ENCODE measurements at regions not wholly inside any gene's neighbourhood (a gene's known extent, or its start where the extent isn't known, plus 50 kb on each side); places are given as distances from the start of the nearest gene placed in this dataset.

DNA sequence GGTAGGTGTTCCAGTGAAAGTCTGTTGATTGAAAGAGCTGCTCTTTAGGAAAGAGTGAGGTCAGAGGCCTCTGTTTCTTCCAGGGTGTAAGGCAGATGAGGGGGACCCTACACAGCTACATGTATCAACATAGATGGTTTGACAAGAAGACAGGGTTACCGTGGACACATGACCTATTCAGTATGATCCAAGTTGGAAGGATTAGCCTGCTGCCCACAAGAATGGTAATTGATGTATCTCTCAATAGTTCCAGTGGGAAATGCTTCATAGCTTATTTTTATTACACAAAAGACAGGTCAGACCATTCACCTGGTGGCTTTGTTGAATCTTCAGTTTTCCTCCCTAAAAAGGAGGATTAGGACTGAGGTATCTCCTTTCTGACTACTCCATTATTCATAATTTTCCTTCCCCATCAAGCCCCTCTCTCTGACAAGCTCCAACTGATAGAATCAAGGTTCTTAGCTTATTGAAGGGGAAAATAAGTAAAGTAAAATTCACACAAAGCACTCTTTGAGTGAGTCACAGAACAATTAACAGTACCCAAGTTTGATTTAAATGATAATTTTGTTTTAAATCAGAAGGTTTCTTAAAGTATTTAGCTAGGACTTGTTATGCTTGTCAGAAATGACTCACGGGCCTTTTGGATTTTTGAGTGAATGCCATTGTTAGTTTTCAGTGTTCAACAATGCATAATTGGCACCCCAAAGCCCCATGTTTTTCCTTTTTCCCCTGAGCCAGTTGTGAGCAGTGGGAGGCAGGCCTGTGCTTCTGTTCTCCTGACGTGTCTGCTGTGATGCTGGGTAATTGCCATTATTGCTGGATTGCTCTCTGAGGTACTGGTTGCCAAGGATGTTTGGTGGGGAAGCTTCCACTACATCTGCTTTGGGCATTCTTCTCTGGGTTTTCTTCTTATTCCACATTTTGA, 373.2 kb downstream of the DDX10 start:
- TF ChIP-seq FOXJ3 (CRISPR knock-in tag; IDR thresholded peaks at IDR 0.05): no peak
- TF ChIP-seq, protein P1, sequence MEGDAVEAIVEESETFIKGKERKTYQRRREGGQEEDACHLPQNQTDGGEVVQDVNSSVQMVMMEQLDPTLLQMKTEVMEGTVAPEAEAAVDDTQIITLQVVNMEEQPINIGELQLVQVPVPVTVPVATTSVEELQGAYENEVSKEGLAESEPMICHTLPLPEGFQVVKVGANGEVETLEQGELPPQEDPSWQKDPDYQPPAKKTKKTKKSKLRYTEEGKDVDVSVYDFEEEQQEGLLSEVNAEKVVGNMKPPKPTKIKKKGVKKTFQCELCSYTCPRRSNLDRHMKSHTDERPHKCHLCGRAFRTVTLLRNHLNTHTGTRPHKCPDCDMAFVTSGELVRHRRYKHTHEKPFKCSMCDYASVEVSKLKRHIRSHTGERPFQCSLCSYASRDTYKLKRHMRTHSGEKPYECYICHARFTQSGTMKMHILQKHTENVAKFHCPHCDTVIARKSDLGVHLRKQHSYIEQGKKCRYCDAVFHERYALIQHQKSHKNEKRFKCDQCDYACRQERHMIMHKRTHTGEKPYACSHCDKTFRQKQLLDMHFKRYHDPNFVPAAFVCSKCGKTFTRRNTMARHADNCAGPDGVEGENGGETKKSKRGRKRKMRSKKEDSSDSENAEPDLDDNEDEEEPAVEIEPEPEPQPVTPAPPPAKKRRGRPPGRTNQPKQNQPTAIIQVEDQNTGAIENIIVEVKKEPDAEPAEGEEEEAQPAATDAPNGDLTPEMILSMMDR (IDR thresholded peaks at IDR 0.05): peak; percentile 21; the same call in 1 of the 2 replicates
- TF ChIP-seq YY1 (IDR thresholded peaks at IDR 0.05; ENCODE audit: low read depth): 0 out of 2 replicates have a peak, but pooled peaks have one; percentile 10
- TF ChIP-seq POLR2AphosphoS5 (IDR thresholded peaks at IDR 0.05; ENCODE audit: low read depth, low read length): no peak
- TF ChIP-seq, protein P2, sequence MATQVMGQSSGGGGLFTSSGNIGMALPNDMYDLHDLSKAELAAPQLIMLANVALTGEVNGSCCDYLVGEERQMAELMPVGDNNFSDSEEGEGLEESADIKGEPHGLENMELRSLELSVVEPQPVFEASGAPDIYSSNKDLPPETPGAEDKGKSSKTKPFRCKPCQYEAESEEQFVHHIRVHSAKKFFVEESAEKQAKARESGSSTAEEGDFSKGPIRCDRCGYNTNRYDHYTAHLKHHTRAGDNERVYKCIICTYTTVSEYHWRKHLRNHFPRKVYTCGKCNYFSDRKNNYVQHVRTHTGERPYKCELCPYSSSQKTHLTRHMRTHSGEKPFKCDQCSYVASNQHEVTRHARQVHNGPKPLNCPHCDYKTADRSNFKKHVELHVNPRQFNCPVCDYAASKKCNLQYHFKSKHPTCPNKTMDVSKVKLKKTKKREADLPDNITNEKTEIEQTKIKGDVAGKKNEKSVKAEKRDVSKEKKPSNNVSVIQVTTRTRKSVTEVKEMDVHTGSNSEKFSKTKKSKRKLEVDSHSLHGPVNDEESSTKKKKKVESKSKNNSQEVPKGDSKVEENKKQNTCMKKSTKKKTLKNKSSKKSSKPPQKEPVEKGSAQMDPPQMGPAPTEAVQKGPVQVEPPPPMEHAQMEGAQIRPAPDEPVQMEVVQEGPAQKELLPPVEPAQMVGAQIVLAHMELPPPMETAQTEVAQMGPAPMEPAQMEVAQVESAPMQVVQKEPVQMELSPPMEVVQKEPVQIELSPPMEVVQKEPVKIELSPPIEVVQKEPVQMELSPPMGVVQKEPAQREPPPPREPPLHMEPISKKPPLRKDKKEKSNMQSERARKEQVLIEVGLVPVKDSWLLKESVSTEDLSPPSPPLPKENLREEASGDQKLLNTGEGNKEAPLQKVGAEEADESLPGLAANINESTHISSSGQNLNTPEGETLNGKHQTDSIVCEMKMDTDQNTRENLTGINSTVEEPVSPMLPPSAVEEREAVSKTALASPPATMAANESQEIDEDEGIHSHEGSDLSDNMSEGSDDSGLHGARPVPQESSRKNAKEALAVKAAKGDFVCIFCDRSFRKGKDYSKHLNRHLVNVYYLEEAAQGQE (IDR thresholded peaks at IDR 0.05; ENCODE audit: low read depth, low read length): no peak
- 0 out of 2 replicates have a peak, but pooled peaks have one; percentile 9 for TF ChIP-seq SMC3 (IDR thresholded peaks at IDR 0.05; ENCODE audit: low read depth, low read length)
- no peak for TF ChIP-seq RFX5 (IDR thresholded peaks at IDR 0.05; ENCODE audit: low read length)
- TF ChIP-seq SIN3A (IDR thresholded peaks at IDR 0.05; ENCODE audit: borderline replicate concordance, low read depth, low read length): no peak
- TF ChIP-seq GABPA (IDR thresholded peaks at IDR 0.05; ENCODE audit: low read depth): no peak
- TF ChIP-seq, protein P3, sequence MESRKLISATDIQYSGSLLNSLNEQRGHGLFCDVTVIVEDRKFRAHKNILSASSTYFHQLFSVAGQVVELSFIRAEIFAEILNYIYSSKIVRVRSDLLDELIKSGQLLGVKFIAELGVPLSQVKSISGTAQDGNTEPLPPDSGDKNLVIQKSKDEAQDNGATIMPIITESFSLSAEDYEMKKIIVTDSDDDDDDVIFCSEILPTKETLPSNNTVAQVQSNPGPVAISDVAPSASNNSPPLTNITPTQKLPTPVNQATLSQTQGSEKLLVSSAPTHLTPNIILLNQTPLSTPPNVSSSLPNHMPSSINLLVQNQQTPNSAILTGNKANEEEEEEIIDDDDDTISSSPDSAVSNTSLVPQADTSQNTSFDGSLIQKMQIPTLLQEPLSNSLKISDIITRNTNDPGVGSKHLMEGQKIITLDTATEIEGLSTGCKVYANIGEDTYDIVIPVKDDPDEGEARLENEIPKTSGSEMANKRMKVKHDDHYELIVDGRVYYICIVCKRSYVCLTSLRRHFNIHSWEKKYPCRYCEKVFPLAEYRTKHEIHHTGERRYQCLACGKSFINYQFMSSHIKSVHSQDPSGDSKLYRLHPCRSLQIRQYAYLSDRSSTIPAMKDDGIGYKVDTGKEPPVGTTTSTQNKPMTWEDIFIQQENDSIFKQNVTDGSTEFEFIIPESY (IDR thresholded peaks at IDR 0.05; ENCODE audit: borderline replicate concordance, low read depth): no peak
- TF ChIP-seq EP300 (IDR thresholded peaks at IDR 0.05; ENCODE audit: borderline replicate concordance in 1 of 2, low read depth in 1 of 2, low read length in 1 of 2): peak in 1 of 2 experiments; percentile 53; a peak in 1 of 4 replicates
- TF ChIP-seq NRF1 (IDR thresholded peaks at IDR 0.05; ENCODE audit: low read depth, low read length): no peak
- TF ChIP-seq, protein P4, sequence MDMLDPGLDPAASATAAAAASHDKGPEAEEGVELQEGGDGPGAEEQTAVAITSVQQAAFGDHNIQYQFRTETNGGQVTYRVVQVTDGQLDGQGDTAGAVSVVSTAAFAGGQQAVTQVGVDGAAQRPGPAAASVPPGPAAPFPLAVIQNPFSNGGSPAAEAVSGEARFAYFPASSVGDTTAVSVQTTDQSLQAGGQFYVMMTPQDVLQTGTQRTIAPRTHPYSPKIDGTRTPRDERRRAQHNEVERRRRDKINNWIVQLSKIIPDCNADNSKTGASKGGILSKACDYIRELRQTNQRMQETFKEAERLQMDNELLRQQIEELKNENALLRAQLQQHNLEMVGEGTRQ (IDR thresholded peaks at IDR 0.05; ENCODE audit: borderline replicate concordance, low read depth, low read length): no peak

Data from SK-N-SH (cell line).